ENCODE measurements at regions not wholly inside any gene's neighbourhood (a gene's known extent, or its start where the extent isn't known, plus 50 kb on each side); places are given as distances from the start of the nearest gene placed in this dataset.

GRCh38 chr20:11368499-11368898, 549.2 kb upstream of the BTBD3 start:
- DNase-seq (ENCODE audit: extremely low read depth, low read depth), result no peak
- TF ChIP-seq, protein P1, sequence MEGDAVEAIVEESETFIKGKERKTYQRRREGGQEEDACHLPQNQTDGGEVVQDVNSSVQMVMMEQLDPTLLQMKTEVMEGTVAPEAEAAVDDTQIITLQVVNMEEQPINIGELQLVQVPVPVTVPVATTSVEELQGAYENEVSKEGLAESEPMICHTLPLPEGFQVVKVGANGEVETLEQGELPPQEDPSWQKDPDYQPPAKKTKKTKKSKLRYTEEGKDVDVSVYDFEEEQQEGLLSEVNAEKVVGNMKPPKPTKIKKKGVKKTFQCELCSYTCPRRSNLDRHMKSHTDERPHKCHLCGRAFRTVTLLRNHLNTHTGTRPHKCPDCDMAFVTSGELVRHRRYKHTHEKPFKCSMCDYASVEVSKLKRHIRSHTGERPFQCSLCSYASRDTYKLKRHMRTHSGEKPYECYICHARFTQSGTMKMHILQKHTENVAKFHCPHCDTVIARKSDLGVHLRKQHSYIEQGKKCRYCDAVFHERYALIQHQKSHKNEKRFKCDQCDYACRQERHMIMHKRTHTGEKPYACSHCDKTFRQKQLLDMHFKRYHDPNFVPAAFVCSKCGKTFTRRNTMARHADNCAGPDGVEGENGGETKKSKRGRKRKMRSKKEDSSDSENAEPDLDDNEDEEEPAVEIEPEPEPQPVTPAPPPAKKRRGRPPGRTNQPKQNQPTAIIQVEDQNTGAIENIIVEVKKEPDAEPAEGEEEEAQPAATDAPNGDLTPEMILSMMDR (IDR thresholded peaks at IDR 0.05; ENCODE audit: low read depth, low read length), result no peak

DNA sequence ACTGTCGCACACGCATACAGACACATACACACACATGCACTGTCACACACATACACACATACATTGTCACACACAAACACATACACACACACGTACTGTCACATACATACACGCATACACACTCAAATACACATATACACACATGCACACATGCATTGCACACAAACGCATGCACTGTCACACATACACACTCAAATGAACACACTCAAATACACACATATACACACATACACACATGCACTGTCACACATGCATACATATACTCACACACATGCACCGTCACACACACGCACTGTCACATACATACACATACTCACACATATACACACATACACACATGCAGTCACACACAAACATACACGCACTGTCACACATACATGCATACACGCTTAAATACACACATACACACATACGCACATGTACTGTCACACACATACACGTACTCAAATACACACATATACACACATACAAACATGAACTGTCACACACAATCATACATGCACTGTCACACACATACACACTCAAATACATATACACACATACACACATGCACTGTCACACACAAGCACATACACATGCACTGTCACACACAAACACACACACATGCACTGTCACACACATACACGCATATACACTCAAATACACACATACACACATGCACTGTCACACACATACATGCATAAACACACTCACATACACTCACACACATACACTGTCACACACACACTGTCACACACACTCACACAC, 548.6 kb upstream of the BTBD3 start:
- no peak for DNase-seq (ENCODE audit: extremely low read depth, low read depth)
- TF ChIP-seq, protein P1 (IDR thresholded peaks at IDR 0.05; ENCODE audit: low read depth, low read length), result no peak

- DNase-seq (ENCODE audit: extremely low read depth, low read depth), result no peak
- TF ChIP-seq, protein P1 (IDR thresholded peaks at IDR 0.05; ENCODE audit: low read depth, low read length), result no peak
Measured at GRCh38 chr20:11371831-11372230, 545.9 kb upstream of the BTBD3 start.

- TF ChIP-seq, protein P1 (IDR thresholded peaks at IDR 0.05; ENCODE audit: low read depth, low read length), result no peak
- DNase-seq (ENCODE audit: extremely low read depth, low read depth), result no peak
Measured at GRCh38 chr20:11372876-11373790, 544.6 kb upstream of the BTBD3 start.

- TF ChIP-seq, protein P1 (IDR thresholded peaks at IDR 0.05; ENCODE audit: low read depth, low read length), result no peak
- no peak for DNase-seq (ENCODE audit: extremely low read depth, low read depth)
Measured at GRCh38 chr20:11375335-11375734, 542.4 kb upstream of the BTBD3 start.

DNA sequence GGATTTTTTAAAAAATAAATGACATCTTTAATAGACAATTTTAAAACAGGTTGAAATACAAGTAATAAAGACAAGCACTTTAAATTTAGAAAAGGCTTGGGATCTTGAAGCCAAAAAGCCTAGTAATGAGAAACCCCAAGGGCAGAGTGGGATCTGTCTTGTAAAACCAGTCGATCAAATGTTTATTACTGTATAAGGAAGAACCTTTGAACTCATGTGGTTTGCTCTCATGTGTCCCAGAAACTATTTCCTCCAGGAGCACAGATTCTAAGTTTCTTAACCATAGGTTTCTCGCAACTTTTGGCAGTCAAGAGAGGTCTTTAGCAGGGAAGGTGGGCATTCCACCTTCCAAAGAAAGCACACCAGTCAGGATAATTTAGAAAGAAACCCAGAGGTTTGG, 541.7 kb upstream of the BTBD3 start:
- TF ChIP-seq, protein P1 (IDR thresholded peaks at IDR 0.05; ENCODE audit: low read depth, low read length), result no peak
- no peak for DNase-seq (ENCODE audit: extremely low read depth, low read depth)

- TF ChIP-seq, protein P1 (IDR thresholded peaks at IDR 0.05; ENCODE audit: low read depth, low read length), result no peak
- DNase-seq (ENCODE audit: extremely low read depth, low read depth), result no peak
Measured at GRCh38 chr20:11376420-11376819, 541.3 kb upstream of the BTBD3 start.
